SU-DHL-6 (cell line): ENCODE measurements at regions not wholly inside any gene's neighbourhood (a gene's known extent, or its start where the extent isn't known, plus 50 kb on each side); places are given as distances from the start of the nearest gene placed in this dataset.

ENCODE experiments used
- EZH2phosphoT487 ChIP-seq: fragments of 200-600 bp; sonication (generic), shearing (Covaris generic); conservative IDR thresholded peaks from 2 replicates; pipeline ENCODE4 v1.6.1; 2018; ENCODE audit warnings: mild to moderate bottlenecking, antibody characterized with exemption, low read length, moderate library complexity, mixed read lengths
- TF ChIP-seq, protein P1 (sequence below): fragments of 200-600 bp; sonication (generic); IDR thresholded peaks from one replicate; pipeline ENCODE4 v1.5.1; 2017; ENCODE audit warnings: antibody characterized with exemption, mild to moderate bottlenecking, low read length, moderate library complexity; ENCODE audit not compliant: insufficient read depth, poor library complexity, severe bottlenecking

DNA sequence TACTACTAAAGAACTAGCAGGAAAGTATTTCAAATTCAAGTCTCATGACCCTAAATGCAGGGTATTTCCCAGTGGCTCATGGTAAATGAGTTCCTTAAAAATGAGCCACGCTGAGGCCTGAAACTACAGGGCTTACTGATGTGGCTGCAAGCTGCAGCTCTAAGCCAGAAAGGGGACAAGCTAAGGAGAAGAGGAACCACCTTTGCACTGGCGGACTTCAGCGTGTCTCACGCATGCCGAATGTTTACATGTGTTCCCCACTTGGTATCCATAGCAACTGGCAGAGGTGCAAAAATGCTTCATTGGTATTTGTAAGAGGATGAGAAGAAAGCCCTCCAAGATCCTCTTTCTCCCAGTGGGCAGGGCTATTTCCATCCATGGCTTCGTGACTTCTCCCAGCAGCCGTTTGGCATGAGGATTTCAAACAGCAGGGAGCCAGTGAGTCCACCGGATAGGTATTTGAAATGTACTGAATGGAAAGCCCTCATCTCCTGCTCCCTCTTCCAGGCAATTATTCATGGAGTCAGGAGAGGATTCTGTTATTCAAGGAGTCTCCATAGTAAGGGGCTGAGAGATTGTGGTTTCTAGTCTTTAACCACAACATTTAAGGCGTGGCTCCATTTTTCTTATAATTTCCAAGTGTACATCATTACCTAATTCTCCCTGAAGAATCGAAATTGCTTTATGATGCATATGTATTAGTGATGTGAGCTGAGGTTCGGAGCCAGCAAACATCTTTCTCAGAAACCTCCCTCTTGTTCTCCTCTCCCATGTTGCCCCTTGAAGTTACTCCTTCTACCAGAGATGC lies 55.3 kb upstream of the CD44 start:
- TF ChIP-seq, protein P1, sequence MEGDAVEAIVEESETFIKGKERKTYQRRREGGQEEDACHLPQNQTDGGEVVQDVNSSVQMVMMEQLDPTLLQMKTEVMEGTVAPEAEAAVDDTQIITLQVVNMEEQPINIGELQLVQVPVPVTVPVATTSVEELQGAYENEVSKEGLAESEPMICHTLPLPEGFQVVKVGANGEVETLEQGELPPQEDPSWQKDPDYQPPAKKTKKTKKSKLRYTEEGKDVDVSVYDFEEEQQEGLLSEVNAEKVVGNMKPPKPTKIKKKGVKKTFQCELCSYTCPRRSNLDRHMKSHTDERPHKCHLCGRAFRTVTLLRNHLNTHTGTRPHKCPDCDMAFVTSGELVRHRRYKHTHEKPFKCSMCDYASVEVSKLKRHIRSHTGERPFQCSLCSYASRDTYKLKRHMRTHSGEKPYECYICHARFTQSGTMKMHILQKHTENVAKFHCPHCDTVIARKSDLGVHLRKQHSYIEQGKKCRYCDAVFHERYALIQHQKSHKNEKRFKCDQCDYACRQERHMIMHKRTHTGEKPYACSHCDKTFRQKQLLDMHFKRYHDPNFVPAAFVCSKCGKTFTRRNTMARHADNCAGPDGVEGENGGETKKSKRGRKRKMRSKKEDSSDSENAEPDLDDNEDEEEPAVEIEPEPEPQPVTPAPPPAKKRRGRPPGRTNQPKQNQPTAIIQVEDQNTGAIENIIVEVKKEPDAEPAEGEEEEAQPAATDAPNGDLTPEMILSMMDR: no peak
- no peak for TF ChIP-seq EZH2phosphoT487
